ENCODE measurements at regions not wholly inside any gene's neighbourhood (a gene's known extent, or its start where the extent isn't known, plus 50 kb on each side); places are given as distances from the start of the nearest gene placed in this dataset.

DNA sequence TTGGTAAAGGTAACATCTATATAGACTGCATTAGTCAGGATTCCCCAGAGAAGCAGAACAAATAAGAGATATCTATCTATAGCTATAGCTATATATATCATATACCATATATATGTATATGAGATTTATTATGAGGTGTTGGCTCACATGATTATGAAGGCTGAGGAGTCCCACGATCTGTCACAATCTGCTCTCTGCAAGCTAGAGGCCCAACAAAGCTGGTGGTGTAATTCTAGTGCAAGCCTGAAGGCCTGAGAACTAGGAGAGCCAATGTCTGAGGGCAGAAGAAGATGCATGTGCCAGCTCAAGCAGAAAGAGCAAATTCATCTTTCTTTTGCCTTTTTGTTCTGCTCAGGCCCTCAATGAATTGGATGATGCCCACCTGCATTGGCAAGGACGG lies 102.2 kb upstream of the PLPPR1 start:
- TF ChIP-seq CTCF (IDR thresholded peaks at IDR 0.05): no peak
- no peak for TF ChIP-seq POLR2A (IDR thresholded peaks at IDR 0.05)

Data from heart left ventricle (tissue), 13 donors.